ENCODE measurements at regions not wholly inside any gene's neighbourhood (a gene's known extent, or its start where the extent isn't known, plus 50 kb on each side); places are given as distances from the start of the nearest gene placed in this dataset.

DNA sequence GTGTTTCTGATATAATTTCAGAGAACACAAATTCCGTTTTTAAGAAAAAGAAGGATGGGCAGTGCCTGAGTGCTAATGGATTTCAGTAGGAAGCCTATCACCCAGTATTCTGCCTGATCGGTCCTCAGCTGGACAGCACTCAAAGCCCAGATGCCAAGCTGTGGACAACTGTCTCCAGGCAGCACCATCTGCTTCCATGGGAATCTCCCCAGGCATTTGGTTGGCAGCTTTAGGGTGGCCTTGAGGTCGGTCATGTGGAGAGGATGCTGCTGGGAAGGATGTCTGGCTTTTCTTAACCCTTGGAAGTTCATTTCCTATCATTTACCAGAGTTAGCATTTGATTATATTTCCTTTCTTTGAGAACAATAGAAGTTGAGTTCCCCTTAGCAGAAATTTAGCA, 311.7 kb downstream of the TBC1D4 start:
- no peak for TF ChIP-seq EZH2 (optimal IDR thresholded peaks at IDR 0.05; ENCODE audit: low read depth, low read length)
- TF ChIP-seq, protein P1, sequence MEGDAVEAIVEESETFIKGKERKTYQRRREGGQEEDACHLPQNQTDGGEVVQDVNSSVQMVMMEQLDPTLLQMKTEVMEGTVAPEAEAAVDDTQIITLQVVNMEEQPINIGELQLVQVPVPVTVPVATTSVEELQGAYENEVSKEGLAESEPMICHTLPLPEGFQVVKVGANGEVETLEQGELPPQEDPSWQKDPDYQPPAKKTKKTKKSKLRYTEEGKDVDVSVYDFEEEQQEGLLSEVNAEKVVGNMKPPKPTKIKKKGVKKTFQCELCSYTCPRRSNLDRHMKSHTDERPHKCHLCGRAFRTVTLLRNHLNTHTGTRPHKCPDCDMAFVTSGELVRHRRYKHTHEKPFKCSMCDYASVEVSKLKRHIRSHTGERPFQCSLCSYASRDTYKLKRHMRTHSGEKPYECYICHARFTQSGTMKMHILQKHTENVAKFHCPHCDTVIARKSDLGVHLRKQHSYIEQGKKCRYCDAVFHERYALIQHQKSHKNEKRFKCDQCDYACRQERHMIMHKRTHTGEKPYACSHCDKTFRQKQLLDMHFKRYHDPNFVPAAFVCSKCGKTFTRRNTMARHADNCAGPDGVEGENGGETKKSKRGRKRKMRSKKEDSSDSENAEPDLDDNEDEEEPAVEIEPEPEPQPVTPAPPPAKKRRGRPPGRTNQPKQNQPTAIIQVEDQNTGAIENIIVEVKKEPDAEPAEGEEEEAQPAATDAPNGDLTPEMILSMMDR (IDR thresholded peaks at IDR 0.05; ENCODE audit: low read length), result no peak
- no peak for TF ChIP-seq EZH2phosphoT487 (IDR thresholded peaks at IDR 0.05; ENCODE audit: low read length)
